Neutrophil (primary cell): ENCODE measurements at regions not wholly inside any gene's neighbourhood (a gene's known extent, or its start where the extent isn't known, plus 50 kb on each side); places are given as distances from the start of the nearest gene placed in this dataset.

Experiments
- H3K27ac ChIP-seq: fragments of 200-600 bp; sonication (generic); 2 replicates; pipeline ENCODE4 v1.5.1; 2016; ENCODE audit warnings: mild to moderate bottlenecking, moderate library complexity
- H3K27me3 ChIP-seq: fragments of 200-600 bp; sonication (generic); 2 replicates; pipeline ENCODE4 v1.6.0; 2016; ENCODE audit warnings: mild to moderate bottlenecking
- H3K36me3 ChIP-seq: fragments of 200-600 bp; sonication (generic); 2 replicates; pipeline ENCODE4 v1.5.1; 2017
- H3K4me1 ChIP-seq, 2 experiments: fragments of 200-600 bp in 1 of 2; sonication (generic) in 1 of 2; 1 replicate in 1 of 2; 2 replicates in 1 of 2; pipeline versions ENCODE4 v1.5.1 to v1.6.1; 2013 to 2016; ENCODE audit warnings: low read depth in 1 of 2, low read length in 1 of 2, mild to moderate bottlenecking in 1 of 2, moderate library complexity in 1 of 2; ENCODE audit not compliant: control insufficient read depth in 1 of 2, insufficient read depth in 1 of 2
- H3K4me3 ChIP-seq, 2 experiments: fragments of 200-600 bp in 1 of 2; sonication (generic) in 1 of 2; 1 replicate in 1 of 2; 2 replicates in 1 of 2; pipeline ENCODE4 v1.5.1; 2013 to 2016; ENCODE audit warnings: low read depth in 1 of 2, low read length in 1 of 2, mild to moderate bottlenecking in 1 of 2, moderate library complexity in 1 of 2
- H3K9me3 ChIP-seq: fragments of 200-600 bp; sonication (generic); 2 replicates; pipeline ENCODE4 v1.5.1; 2016
- CTCF ChIP-seq: fragments of 200-600 bp; sonication (generic); IDR thresholded peaks from 2 replicates; pipeline ENCODE4 v1.5.1; 2016; ENCODE audit warnings: antibody characterized with exemption

GRCh38 chr1:62951428-62951827, 167.5 kb downstream of the ATG4C start:
- Histone ChIP-seq H3K36me3 (no peaks in the 10 kb centered on the region), H3K4me3 (no peak overlapping the region), H3K4me1 (no peaks in the 10 kb centered on the region), H3K9me3 (no peaks in the 10 kb centered on the region), H3K27me3 (peaks cover 62% of the 10 kb centered on the region), H3K27ac (no peak overlapping the region)
- no peak for TF ChIP-seq CTCF

GRCh38 chr1:62952596-62952995, 168.7 kb downstream of the ATG4C start:
- H3K4me3 ChIP-seq = no peak overlapping the region
- H3K27ac ChIP-seq = no peak overlapping the region
- peaks cover 62% of the 10 kb centered on the region for H3K27me3 ChIP-seq
- no peaks in the 10 kb centered on the region for H3K9me3 ChIP-seq
- no peak for TF ChIP-seq CTCF
- H3K36me3 ChIP-seq = no peaks in the 10 kb centered on the region
- no peaks in the 10 kb centered on the region for H3K4me1 ChIP-seq

GRCh38 chr1:62953633-62954032, 169.7 kb downstream of the ATG4C start:
- Histone ChIP-seq H3K27me3 (peaks cover 60% of the 10 kb centered on the region), H3K36me3 (no peaks in the 10 kb centered on the region), H3K27ac (no peak overlapping the region), H3K4me3 (no peak overlapping the region), H3K9me3 (no peaks in the 10 kb centered on the region), H3K4me1 (no peaks in the 10 kb centered on the region)
- TF ChIP-seq CTCF = no peak

GRCh38 chr1:62954758-62955157, 170.8 kb downstream of the ATG4C start:
- no peak for TF ChIP-seq CTCF
- Histone ChIP-seq H3K9me3 (no peaks in the 10 kb centered on the region), H3K36me3 (no peaks in the 10 kb centered on the region), H3K4me3 (no peak overlapping the region), H3K4me1 (no peaks in the 10 kb centered on the region), H3K27ac (no peak overlapping the region), H3K27me3 (peaks cover 49% of the 10 kb centered on the region)

- TF ChIP-seq CTCF = no peak
- Histone ChIP-seq H3K9me3 (no peaks in the 10 kb centered on the region), H3K36me3 (no peaks in the 10 kb centered on the region), H3K4me3 (no peak overlapping the region), H3K27me3 (peaks cover 40% of the 10 kb centered on the region), H3K4me1 (no peaks in the 10 kb centered on the region), H3K27ac (no peak overlapping the region)
Measured at GRCh38 chr1:62955666-62956065, 171.7 kb downstream of the ATG4C start.
